Neural progenitor cell (in vitro differentiated cells): ENCODE measurements at regions not wholly inside any gene's neighbourhood (a gene's known extent, or its start where the extent isn't known, plus 50 kb on each side); places are given as distances from the start of the nearest gene placed in this dataset.

Source experiments
- DNase-seq: peaks from one replicate; pipeline ENCODE4 v3.0.0-alpha.2; 2016; ENCODE audit warnings: low spot score
- H2AFZ ChIP-seq: fragments of 200-600 bp; sonication (generic); replicated peaks from 2 replicates; pipeline ENCODE4 v1.6.1; 2016; ENCODE audit warnings: antibody characterized with exemption
- H3F3A ChIP-seq: fragments of 200-600 bp; sonication (generic); 2 replicates; pipeline ENCODE4 v1.6.1; 2016; ENCODE audit warnings: antibody characterized with exemption, low read depth
- H3K27ac ChIP-seq: fragments of 200-600 bp; sonication (generic); 2 replicates; pipeline ENCODE4 v1.5.1; 2016; ENCODE audit warnings: mild to moderate bottlenecking
- H3K27me3 ChIP-seq: fragments of 200-600 bp; sonication (generic); 2 replicates; pipeline ENCODE4 v1.6.1; 2016; ENCODE audit warnings: mild to moderate bottlenecking, moderate library complexity
- H3K36me3 ChIP-seq: fragments of 200-600 bp; sonication (generic); 2 replicates; pipeline ENCODE4 v1.5.1; 2016
- H3K4me1 ChIP-seq: fragments of 200-600 bp; sonication (generic); 2 replicates; pipeline ENCODE4 v1.6.1; 2016; ENCODE audit warnings: mixed run types
- H3K4me2 ChIP-seq: fragments of 200-600 bp; sonication (generic); 2 replicates; pipeline ENCODE4 v1.6.1; 2016
- H3K4me3 ChIP-seq: fragments of 200-600 bp; sonication (generic); 2 replicates; pipeline ENCODE4 v1.5.1; 2016
- H3K79me2 ChIP-seq: fragments of 200-600 bp; sonication (generic); 2 replicates; pipeline ENCODE4 v1.6.1; 2016; ENCODE audit warnings: low read depth
- H3K9ac ChIP-seq: fragments of 200-600 bp; sonication (generic); 2 replicates; pipeline ENCODE4 v1.6.1; 2016
- H3K9me3 ChIP-seq: fragments of 200-600 bp; sonication (generic); 2 replicates; pipeline ENCODE4 v1.5.1; 2016; ENCODE audit warnings: low read depth
- H4K20me1 ChIP-seq: fragments of 200-600 bp; sonication (generic); 2 replicates; pipeline ENCODE4 v1.6.1; 2016; ENCODE audit warnings: low read depth
- H3K27ac Mint-ChIP-seq: 3 replicates; pipeline ENCODE4 v1.8.0; 2021; ENCODE audit warnings: mixed read lengths
- H3K27me3 Mint-ChIP-seq: 2 replicates; pipeline ENCODE4 v1.8.0; 2022; ENCODE audit warnings: low read depth, mild to moderate bottlenecking, inconsistent platforms, moderate library complexity, mixed read lengths; ENCODE audit not compliant: insufficient read depth
- H3K36me3 Mint-ChIP-seq: 3 replicates; pipeline ENCODE4 v1.8.0; 2021; ENCODE audit warnings: mixed read lengths
- H3K4me1 Mint-ChIP-seq: 3 replicates; pipeline ENCODE4 v1.8.0; 2021; ENCODE audit warnings: mixed read lengths
- H3K4me3 Mint-ChIP-seq: 3 replicates; pipeline ENCODE4 v1.8.0; 2021; ENCODE audit warnings: mild to moderate bottlenecking, moderate library complexity, mixed read lengths
- H3K9me3 Mint-ChIP-seq: 3 replicates; pipeline ENCODE4 v1.8.0; 2020; ENCODE audit warnings: mixed read lengths
- EZH2 ChIP-seq: fragments of 200-600 bp; sonication (generic); IDR thresholded peaks from 2 replicates; pipeline ENCODE4 v1.6.1; 2017; ENCODE audit warnings: antibody characterized with exemption, mild to moderate bottlenecking, moderate library complexity
- EZH2phosphoT487 ChIP-seq: fragments of 200-600 bp; sonication (generic); IDR thresholded peaks from 2 replicates; pipeline ENCODE4 v1.6.1; 2017; ENCODE audit warnings: antibody characterized with exemption
- TF ChIP-seq, protein P1 (sequence below): fragments of 200-600 bp; sonication (generic); IDR thresholded peaks from 2 replicates; pipeline ENCODE4 v1.5.1; 2017; ENCODE audit warnings: antibody characterized with exemption, mild to moderate bottlenecking

DNA sequence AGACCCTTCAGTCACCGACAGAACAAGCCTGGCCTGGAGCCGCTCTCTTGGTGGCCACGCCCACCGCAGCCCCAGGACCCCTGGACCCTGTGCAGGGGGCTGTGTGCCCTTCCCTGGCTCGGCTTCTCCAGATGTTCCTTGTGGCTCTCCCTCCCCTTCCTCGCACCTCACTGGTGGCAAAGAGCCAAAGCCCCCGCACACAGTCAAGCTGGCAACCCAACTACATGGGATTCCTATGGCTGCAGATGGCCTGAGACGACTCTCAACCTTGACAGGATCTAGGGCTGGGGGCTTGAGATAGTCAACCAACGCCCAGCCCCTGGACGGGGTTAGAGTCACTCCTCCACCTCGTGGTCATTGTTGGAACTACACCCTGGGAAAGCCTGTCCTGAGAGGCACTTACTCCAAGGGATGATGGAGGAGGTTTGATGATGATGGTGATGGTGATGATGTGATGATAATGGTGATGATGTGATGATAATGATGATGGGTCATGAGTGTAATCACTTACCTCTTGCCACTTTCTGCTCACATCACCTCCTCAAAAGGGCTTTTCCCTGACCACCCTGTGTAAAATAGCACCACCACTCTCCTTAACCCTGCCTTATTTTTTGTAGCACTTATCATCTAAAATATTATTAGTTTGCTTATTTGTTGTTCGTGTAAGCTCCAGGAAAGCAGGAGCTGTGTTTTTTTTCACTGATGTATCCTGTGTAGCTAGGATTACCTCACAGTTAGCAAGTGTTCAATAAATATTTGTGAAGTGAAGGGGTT lies 278.4 kb downstream of the LRFN2 start:
- peak; percentile 89 for DNase-seq
- no peaks in the 10 kb centered on the region for H3K9me3 ChIP-seq
- H3K79me2 ChIP-seq, result no peaks in the 10 kb centered on the region
- H3K27ac ChIP-seq, result no peak overlapping the region
- Mint-ChIP-seq H3K4me3 (no peak overlapping the region), H3K9me3 (no peaks in the 10 kb centered on the region), H3K27ac (peak overlapping the region; percentile 78), H3K27me3 (no peaks in the 10 kb centered on the region), H3K4me1 (peaks cover 2% of the 10 kb centered on the region), H3K36me3 (no peaks in the 10 kb centered on the region)
- H3F3A ChIP-seq, result no peaks in the 10 kb centered on the region
- no peak overlapping the region for H3K9ac ChIP-seq
- no peak overlapping the region for H2AFZ ChIP-seq
- no peak overlapping the region for H3K4me3 ChIP-seq
- peaks cover 5% of the 10 kb centered on the region for H3K4me1 ChIP-seq
- no peaks in the 10 kb centered on the region for H3K36me3 ChIP-seq
- no peak overlapping the region for H3K4me2 ChIP-seq
- no peaks in the 10 kb centered on the region for H3K27me3 ChIP-seq
- H4K20me1 ChIP-seq, result no peaks in the 10 kb centered on the region
- no peak for TF ChIP-seq EZH2
- TF ChIP-seq, protein P1, sequence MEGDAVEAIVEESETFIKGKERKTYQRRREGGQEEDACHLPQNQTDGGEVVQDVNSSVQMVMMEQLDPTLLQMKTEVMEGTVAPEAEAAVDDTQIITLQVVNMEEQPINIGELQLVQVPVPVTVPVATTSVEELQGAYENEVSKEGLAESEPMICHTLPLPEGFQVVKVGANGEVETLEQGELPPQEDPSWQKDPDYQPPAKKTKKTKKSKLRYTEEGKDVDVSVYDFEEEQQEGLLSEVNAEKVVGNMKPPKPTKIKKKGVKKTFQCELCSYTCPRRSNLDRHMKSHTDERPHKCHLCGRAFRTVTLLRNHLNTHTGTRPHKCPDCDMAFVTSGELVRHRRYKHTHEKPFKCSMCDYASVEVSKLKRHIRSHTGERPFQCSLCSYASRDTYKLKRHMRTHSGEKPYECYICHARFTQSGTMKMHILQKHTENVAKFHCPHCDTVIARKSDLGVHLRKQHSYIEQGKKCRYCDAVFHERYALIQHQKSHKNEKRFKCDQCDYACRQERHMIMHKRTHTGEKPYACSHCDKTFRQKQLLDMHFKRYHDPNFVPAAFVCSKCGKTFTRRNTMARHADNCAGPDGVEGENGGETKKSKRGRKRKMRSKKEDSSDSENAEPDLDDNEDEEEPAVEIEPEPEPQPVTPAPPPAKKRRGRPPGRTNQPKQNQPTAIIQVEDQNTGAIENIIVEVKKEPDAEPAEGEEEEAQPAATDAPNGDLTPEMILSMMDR, result peak; percentile 90

DNA sequence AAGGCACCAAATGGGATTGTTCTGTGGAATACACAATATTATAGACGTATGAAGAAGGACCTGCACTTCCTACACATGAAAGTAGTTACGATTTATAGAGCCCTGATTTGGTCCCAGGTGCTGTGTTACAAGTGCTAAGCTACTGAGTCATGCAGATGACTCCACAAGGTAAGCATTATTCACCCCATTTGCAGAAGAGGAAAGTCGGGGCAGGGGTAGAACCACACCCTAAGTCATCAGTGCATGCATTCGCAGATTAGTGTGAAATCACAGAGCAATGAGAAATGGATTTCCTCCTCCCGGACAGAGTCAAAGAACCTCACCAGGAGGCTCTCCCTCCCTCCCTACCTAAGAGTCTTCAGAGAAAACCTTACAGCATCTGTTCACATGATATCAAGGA lies 279.5 kb downstream of the LRFN2 start:
- Histone ChIP-seq H3K4me3 (no peak overlapping the region), H3F3A (no peaks in the 10 kb centered on the region), H3K4me2 (no peak overlapping the region), H3K9ac (no peak overlapping the region), H3K4me1 (peaks cover 5% of the 10 kb centered on the region), H2AFZ (no peak overlapping the region), H3K27ac (no peak overlapping the region), H3K36me3 (no peaks in the 10 kb centered on the region), H3K27me3 (no peaks in the 10 kb centered on the region), H3K9me3 (no peaks in the 10 kb centered on the region), H3K79me2 (no peaks in the 10 kb centered on the region), H4K20me1 (no peaks in the 10 kb centered on the region)
- TF ChIP-seq EZH2phosphoT487, result no peak
- TF ChIP-seq, protein P1, result no peak
- DNase-seq, result no peak
- H3K4me3 Mint-ChIP-seq, result no peak overlapping the region
- peaks cover 2% of the 10 kb centered on the region for H3K27me3 Mint-ChIP-seq
- H3K27ac Mint-ChIP-seq, result no peak overlapping the region
- no peaks in the 10 kb centered on the region for H3K9me3 Mint-ChIP-seq
- no peaks in the 10 kb centered on the region for H3K36me3 Mint-ChIP-seq
- H3K4me1 Mint-ChIP-seq, result peaks cover 2% of the 10 kb centered on the region

DNA sequence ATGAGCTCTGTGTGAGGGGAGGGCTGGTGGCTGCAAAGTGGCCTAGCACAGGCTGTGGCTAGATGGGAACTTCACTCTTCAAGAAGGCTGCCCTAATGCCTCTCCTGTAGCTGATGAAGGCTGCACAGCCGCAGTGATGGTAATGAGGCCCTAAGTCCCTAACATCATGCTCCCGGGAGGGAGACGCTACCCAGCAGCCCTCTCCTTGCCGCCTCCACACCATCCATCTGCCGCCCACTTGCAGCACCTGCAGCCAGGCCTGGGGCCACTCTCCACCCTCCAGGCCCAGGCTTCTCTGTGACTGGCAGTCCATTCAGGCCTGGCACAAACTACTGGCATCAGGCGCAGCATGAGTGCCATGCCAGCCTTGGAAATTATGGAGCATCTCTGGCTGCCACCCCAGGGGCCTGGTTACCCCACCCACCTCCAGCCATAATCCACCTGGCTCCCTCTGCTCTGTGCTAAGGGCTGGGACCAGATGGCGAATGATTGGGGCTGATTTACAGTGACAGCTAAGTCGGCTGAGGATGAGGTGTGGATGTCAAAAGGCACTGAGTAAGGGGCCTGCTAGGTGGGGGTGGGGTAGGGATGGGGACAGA lies 284.2 kb downstream of the LRFN2 start:
- peaks cover 4% of the 10 kb centered on the region for H3K4me1 Mint-ChIP-seq
- Histone ChIP-seq H3K36me3 (no peaks in the 10 kb centered on the region), H3K9me3 (no peaks in the 10 kb centered on the region), H3K79me2 (no peaks in the 10 kb centered on the region), H3K4me1 (peaks cover 4% of the 10 kb centered on the region), H3K27ac (no peak overlapping the region), H3K4me3 (no peak overlapping the region), H4K20me1 (no peaks in the 10 kb centered on the region), H2AFZ (no peak overlapping the region), H3K27me3 (no peaks in the 10 kb centered on the region), H3K9ac (no peak overlapping the region), H3F3A (no peaks in the 10 kb centered on the region), H3K4me2 (no peak overlapping the region)
- no peak overlapping the region for H3K27ac Mint-ChIP-seq
- TF ChIP-seq, protein P1, result no peak
- TF ChIP-seq EZH2 (no peak), EZH2phosphoT487 (no peak)
- H3K27me3 Mint-ChIP-seq, result peaks cover 5% of the 10 kb centered on the region
- no peak for DNase-seq
- no peaks in the 10 kb centered on the region for H3K9me3 Mint-ChIP-seq
- H3K4me3 Mint-ChIP-seq, result no peak overlapping the region
- no peaks in the 10 kb centered on the region for H3K36me3 Mint-ChIP-seq
